ENCODE measurements at regions not wholly inside any gene's neighbourhood (a gene's known extent, or its start where the extent isn't known, plus 50 kb on each side); places are given as distances from the start of the nearest gene placed in this dataset.
"Not testable (repeated sequence)": the region's sequence is repeated elsewhere in the genome, so short reads cannot be mapped to it uniquely, and the experiment has no call there.

DNA sequence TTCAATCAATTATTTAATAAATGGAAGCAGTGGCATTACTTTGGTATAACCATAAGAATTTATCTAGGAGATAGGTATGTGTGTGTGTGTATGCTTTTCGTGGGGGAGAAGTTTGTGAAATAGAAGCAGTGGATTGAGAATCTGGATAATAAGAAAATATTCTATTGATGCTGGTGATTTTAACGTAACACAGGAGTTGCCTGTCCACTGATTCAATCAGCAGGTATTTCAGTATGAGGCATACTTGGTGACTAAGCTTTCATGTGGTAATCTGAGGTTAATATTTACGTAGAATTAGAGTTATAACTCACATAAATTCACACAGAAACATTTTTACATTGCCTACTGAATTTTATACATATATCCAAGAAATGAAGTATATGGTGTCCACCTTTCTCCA lies 568.0 kb downstream of the ZWINT start:
- Histone ChIP-seq H3K9me3 (peaks cover 9% of the 10 kb centered on the region), H3K36me3 (ENCODE audit: insufficient read depth in 1 of 2, low read depth in 1 of 2) (no peaks in the 10 kb centered on the region), H3K4me3 (no peak overlapping the region), H3K27ac (no peak overlapping the region), H3K27me3 (ENCODE audit: insufficient read depth in 3 of 3, low read length in 2 of 3) (no peaks in the 10 kb centered on the region), H3K4me1 (no peaks in the 10 kb centered on the region)
- intact Hi-C loops (cut with DNase I), result no loop called here
- no peak for ATAC-seq
- no peak for DNase-seq
- WGBS, 3 donors, result 63 to 72% (median 67%) methylated on average over 3 of the region's 3 CpGs
- TF ChIP-seq, protein P1, sequence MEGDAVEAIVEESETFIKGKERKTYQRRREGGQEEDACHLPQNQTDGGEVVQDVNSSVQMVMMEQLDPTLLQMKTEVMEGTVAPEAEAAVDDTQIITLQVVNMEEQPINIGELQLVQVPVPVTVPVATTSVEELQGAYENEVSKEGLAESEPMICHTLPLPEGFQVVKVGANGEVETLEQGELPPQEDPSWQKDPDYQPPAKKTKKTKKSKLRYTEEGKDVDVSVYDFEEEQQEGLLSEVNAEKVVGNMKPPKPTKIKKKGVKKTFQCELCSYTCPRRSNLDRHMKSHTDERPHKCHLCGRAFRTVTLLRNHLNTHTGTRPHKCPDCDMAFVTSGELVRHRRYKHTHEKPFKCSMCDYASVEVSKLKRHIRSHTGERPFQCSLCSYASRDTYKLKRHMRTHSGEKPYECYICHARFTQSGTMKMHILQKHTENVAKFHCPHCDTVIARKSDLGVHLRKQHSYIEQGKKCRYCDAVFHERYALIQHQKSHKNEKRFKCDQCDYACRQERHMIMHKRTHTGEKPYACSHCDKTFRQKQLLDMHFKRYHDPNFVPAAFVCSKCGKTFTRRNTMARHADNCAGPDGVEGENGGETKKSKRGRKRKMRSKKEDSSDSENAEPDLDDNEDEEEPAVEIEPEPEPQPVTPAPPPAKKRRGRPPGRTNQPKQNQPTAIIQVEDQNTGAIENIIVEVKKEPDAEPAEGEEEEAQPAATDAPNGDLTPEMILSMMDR (IDR thresholded peaks at IDR 0.05), result no peak

DNA sequence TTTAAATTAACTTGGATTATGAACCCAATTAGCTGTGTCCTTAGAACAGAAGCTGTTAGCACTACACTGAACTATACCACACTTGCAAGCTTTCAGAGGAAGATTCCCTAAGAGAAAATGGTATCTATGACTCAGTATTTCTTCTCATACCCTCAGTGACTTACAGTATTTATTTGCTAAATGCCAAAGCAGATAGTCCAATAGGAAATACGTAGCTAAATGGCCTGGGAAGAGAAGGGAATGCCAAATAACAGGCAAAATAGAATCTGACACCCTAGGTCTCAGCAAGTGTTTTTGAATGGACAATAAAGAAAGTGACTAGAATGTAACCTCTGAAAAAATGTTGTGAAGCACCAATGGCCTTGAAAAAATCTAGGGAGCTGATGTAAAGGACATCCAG lies 570.8 kb downstream of the ZWINT start:
- 32 to 63% (median 48%) methylated on average over 1 of the region's 1 CpG for WGBS, 3 donors
- H3K27me3 ChIP-seq (ENCODE audit: insufficient read depth in 3 of 3, low read length in 2 of 3); DNase-seq; ATAC-seq; intact Hi-C loops (cut with DNase I); H3K4me3 ChIP-seq; H3K9me3 ChIP-seq; H3K36me3 ChIP-seq (ENCODE audit: insufficient read depth in 1 of 2, low read depth in 1 of 2); H3K27ac ChIP-seq; H3K4me1 ChIP-seq: not testable (repeated sequence)

DNA sequence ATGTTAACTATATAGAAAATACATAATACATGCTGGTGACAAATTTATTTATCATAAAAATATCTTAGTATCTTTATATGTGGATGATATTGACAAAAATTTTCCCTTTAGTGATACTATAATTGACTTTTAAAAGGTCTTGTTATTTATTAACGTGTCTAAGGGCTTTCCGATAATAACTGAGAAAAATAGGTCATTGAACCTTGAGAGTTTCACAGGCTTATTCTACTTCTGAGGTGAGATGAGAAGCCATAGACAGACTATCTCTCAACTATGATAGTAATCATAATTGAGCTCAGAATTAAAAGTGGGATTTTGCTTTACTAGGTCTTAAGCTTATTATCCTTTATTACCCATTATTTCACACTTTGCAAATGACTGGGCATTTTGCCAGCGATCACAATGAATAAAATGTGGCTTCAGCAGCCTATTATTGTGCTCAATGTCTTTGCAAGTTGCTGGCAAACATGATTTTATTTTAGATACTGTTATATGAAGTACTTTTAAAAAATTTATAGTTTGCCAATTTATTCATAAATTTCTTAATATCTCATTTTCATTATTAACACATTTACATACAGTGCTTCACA lies 574.5 kb downstream of the ZWINT start:
- intact Hi-C loops (cut with DNase I), result no loop called here
- Histone ChIP-seq H3K4me3 (no peak overlapping the region), H3K27ac (no peak overlapping the region), H3K36me3 (ENCODE audit: insufficient read depth in 1 of 2, low read depth in 1 of 2) (no peaks in the 10 kb centered on the region), H3K4me1 (no peaks in the 10 kb centered on the region), H3K9me3 (peaks cover 9% of the 10 kb centered on the region), H3K27me3 (ENCODE audit: insufficient read depth in 3 of 3, low read length in 2 of 3) (no peaks in the 10 kb centered on the region)
- TF ChIP-seq, protein P1 (IDR thresholded peaks at IDR 0.05), result no peak
- DNase-seq (no peak), ATAC-seq (no peak)
- WGBS, 3 donors, result 71 to 79% (median 71%) methylated on average over 3 of the region's 3 CpGs

DNA sequence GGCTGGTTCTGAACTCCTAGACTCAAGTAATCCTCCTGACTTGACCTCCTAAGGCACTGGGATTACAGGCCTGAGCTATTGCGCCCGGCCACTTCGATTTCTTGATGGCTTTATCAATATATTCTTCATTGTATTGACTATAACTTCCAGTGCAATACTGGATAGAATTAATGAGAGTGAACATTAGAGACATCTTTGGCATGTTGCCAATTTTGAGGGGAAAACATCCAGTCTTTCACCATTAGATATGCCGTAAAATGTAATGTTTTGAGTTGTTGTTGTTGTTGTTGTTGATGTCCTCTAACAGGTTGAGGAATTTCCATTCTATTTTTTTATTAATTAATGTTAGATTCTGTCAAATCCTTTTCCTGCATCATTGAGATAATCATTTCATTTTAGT lies 578.9 kb downstream of the ZWINT start:
- H3K27me3 ChIP-seq (ENCODE audit: insufficient read depth in 3 of 3, low read length in 2 of 3), result no peaks in the 10 kb centered on the region
- H3K4me3 ChIP-seq, result no peak overlapping the region
- 86 to 89% (median 88%) methylated on average over 4 of the region's 4 CpGs for WGBS, 3 donors
- H3K27ac ChIP-seq, result no peak overlapping the region
- no peak for ATAC-seq
- intact Hi-C loops (cut with DNase I), result no loop called here
- no peaks in the 10 kb centered on the region for H3K36me3 ChIP-seq (ENCODE audit: insufficient read depth in 1 of 2, low read depth in 1 of 2)
- no peak for DNase-seq
- no peaks in the 10 kb centered on the region for H3K4me1 ChIP-seq
- H3K9me3 ChIP-seq, result no peaks in the 10 kb centered on the region
- TF ChIP-seq, protein P1 (IDR thresholded peaks at IDR 0.05), result no peak

- no peaks in the 10 kb centered on the region for H3K9me3 ChIP-seq
- TF ChIP-seq, protein P1 (IDR thresholded peaks at IDR 0.05), result no peak
- H3K36me3 ChIP-seq (ENCODE audit: insufficient read depth in 1 of 2, low read depth in 1 of 2), result no peaks in the 10 kb centered on the region
- H3K4me1 ChIP-seq, result no peaks in the 10 kb centered on the region
- no peak overlapping the region for H3K4me3 ChIP-seq
- no peak for ATAC-seq
- H3K27ac ChIP-seq, result no peak overlapping the region
- no peak for DNase-seq
- 50 to 61% (median 56%) methylated on average over 1 of the region's 1 CpG for WGBS, 3 donors
- no peaks in the 10 kb centered on the region for H3K27me3 ChIP-seq (ENCODE audit: insufficient read depth in 3 of 3, low read length in 2 of 3)
- intact Hi-C loops (cut with DNase I), result no loop called here
These were observed 594.8 kb downstream of the ZWINT start for GRCh38 chr10:55766212-55766611.

Measured in psoas muscle (tissue), 7 donors.